Immature natural killer cell (primary cell): ENCODE measurements at regions not wholly inside any gene's neighbourhood (a gene's known extent, or its start where the extent isn't known, plus 50 kb on each side); places are given as distances from the start of the nearest gene placed in this dataset.
A peak's percentile ranks its signal among the peaks of the same experiment; 100 is the strongest.

Source experiments
- DNase-seq, 3 donors: peaks; one replicate each; pipeline ENCODE4 v3.0.0; 2022; ENCODE audit warnings: mixed read lengths in 1 of 3
- H3K27ac Mint-ChIP-seq, 6 donors: one replicate each; pipeline ENCODE4 v1.8.0; 2020; ENCODE audit warnings: mixed read lengths in 6 of 6, mild to moderate bottlenecking in 5 of 6, inconsistent platforms in 4 of 6, moderate library complexity in 3 of 6
- H3K27me3 Mint-ChIP-seq, 3 donors: one replicate each; pipeline ENCODE4 v1.8.0; 2020 to 2021; ENCODE audit warnings: low read depth in 3 of 3, mild to moderate bottlenecking in 3 of 3, mixed read lengths in 3 of 3, moderate library complexity in 3 of 3, inconsistent platforms in 1 of 3
- H3K36me3 Mint-ChIP-seq, 3 donors: one replicate each; pipeline ENCODE4 v1.8.0; 2020; ENCODE audit warnings: mixed read lengths in 3 of 3, inconsistent platforms in 2 of 3, mild to moderate bottlenecking in 2 of 3
- H3K4me1 Mint-ChIP-seq, 2 donors: one replicate each; pipeline ENCODE4 v1.8.0; 2020; ENCODE audit warnings: inconsistent platforms in 2 of 2, mild to moderate bottlenecking in 2 of 2, mixed read lengths in 2 of 2, moderate library complexity in 1 of 2
- H3K4me3 Mint-ChIP-seq, 5 donors: one replicate each; pipeline ENCODE4 v1.8.0; 2020; ENCODE audit warnings: mild to moderate bottlenecking in 5 of 5, mixed read lengths in 5 of 5, inconsistent platforms in 3 of 5, moderate library complexity in 3 of 5
- H3K9me3 Mint-ChIP-seq, 6 donors: one replicate each; pipeline ENCODE4 v1.8.0; 2020; ENCODE audit warnings: mild to moderate bottlenecking in 6 of 6, mixed read lengths in 6 of 6, inconsistent platforms in 4 of 6, moderate library complexity in 3 of 6

- peaks cover 0 to 3% (median 0%) of the 10 kb centered on the region in 3 donors for H3K36me3 Mint-ChIP-seq
- H3K27me3 Mint-ChIP-seq: peaks cover 0 to 3% (median 2%) of the 10 kb centered on the region in 3 donors
- no peak overlapping the region for H3K4me3 Mint-ChIP-seq
- no peaks in the 10 kb centered on the region for H3K9me3 Mint-ChIP-seq
- DNase-seq: no peak
- no peak overlapping the region for H3K27ac Mint-ChIP-seq
- H3K4me1 Mint-ChIP-seq: peaks cover 0 to 9% of the 10 kb centered on the region in 2 donors
These were observed 207.1 kb downstream of the NFATC2 start for GRCh38 chr20:51335329-51335841.

GRCh38 chr20:51334609-51335008 is 207.9 kb downstream of the NFATC2 start:
- no peaks in the 10 kb centered on the region for H3K9me3 Mint-ChIP-seq
- no peak for DNase-seq
- H3K36me3 Mint-ChIP-seq: peaks cover 0 to 4% (median 0%) of the 10 kb centered on the region in 3 donors
- H3K4me3 Mint-ChIP-seq: no peak overlapping the region
- peaks cover 2 to 4% (median 3%) of the 10 kb centered on the region in 3 donors for H3K27me3 Mint-ChIP-seq
- H3K27ac Mint-ChIP-seq: no peak overlapping the region
- H3K4me1 Mint-ChIP-seq: peaks cover 0 to 9% of the 10 kb centered on the region in 2 donors

GRCh38 chr20:51333971-51334370 is 208.5 kb downstream of the NFATC2 start:
- Mint-ChIP-seq H3K4me3 (no peak overlapping the region), H3K27ac (no peak overlapping the region), H3K36me3 (peaks cover 0 to 4% (median 0%) of the 10 kb centered on the region in 3 donors), H3K27me3 (peaks cover 2 to 8% (median 3%) of the 10 kb centered on the region in 3 donors), H3K9me3 (no peaks in the 10 kb centered on the region), H3K4me1 (peaks cover 0 to 6% of the 10 kb centered on the region in 2 donors)
- DNase-seq: no peak

GRCh38 chr20:51333446-51333845 is 209.1 kb downstream of the NFATC2 start:
- Mint-ChIP-seq H3K9me3 (no peaks in the 10 kb centered on the region), H3K27me3 (peaks cover 2 to 8% (median 3%) of the 10 kb centered on the region in 3 donors), H3K4me3 (no peak overlapping the region), H3K36me3 (peaks cover 0 to 4% (median 0%) of the 10 kb centered on the region in 3 donors), H3K27ac (no peak overlapping the region), H3K4me1 (peaks cover 0 to under 1% of the 10 kb centered on the region in 2 donors)
- DNase-seq: no peak

GRCh38 chr20:51331481-51331880 is 211.0 kb downstream of the NFATC2 start:
- Mint-ChIP-seq H3K27ac (no peak overlapping the region), H3K36me3 (peaks cover 0 to 4% (median 0%) of the 10 kb centered on the region in 3 donors), H3K4me3 (no peak overlapping the region), H3K9me3 (no peaks in the 10 kb centered on the region), H3K27me3 (peaks cover 2 to 8% (median 3%) of the 10 kb centered on the region in 3 donors), H3K4me1 (no peaks in the 10 kb centered on the region)
- no peak for DNase-seq

- H3K4me3 Mint-ChIP-seq: no peak overlapping the region
- H3K27ac Mint-ChIP-seq: no peak overlapping the region
- H3K36me3 Mint-ChIP-seq: peaks cover 0 to 4% (median 0%) of the 10 kb centered on the region in 3 donors
- H3K9me3 Mint-ChIP-seq: peaks cover 0 to 2% (median 0%) of the 10 kb centered on the region in 6 donors
- DNase-seq: no peak
- H3K4me1 Mint-ChIP-seq: no peaks in the 10 kb centered on the region
- peaks cover 2 to 9% (median 7%) of the 10 kb centered on the region in 3 donors for H3K27me3 Mint-ChIP-seq
These were observed 212.7 kb downstream of the NFATC2 start for GRCh38 chr20:51329845-51330244.

GRCh38 chr20:51327251-51327841 is 215.2 kb downstream of the NFATC2 start:
- H3K27me3 Mint-ChIP-seq: peaks cover 0 to 9% (median 7%) of the 10 kb centered on the region in 3 donors
- no peak for DNase-seq
- H3K4me1 Mint-ChIP-seq: no peaks in the 10 kb centered on the region
- H3K4me3 Mint-ChIP-seq: no peak overlapping the region
- peaks cover 0 to 4% (median 0%) of the 10 kb centered on the region in 3 donors for H3K36me3 Mint-ChIP-seq
- no peak overlapping the region for H3K27ac Mint-ChIP-seq
- peaks cover 0 to 5% (median 0%) of the 10 kb centered on the region in 6 donors for H3K9me3 Mint-ChIP-seq

- H3K36me3 Mint-ChIP-seq: peaks cover 0 to 4% (median 0%) of the 10 kb centered on the region in 3 donors
- H3K27me3 Mint-ChIP-seq: peaks cover 0 to 9% (median 7%) of the 10 kb centered on the region in 3 donors
- peak; percentile 15 to 44 (median 18) for DNase-seq
- no peak overlapping the region for H3K4me3 Mint-ChIP-seq
- peaks cover 0 to 5% (median 0%) of the 10 kb centered on the region in 6 donors for H3K9me3 Mint-ChIP-seq
- H3K27ac Mint-ChIP-seq: no peak overlapping the region
- H3K4me1 Mint-ChIP-seq: no peaks in the 10 kb centered on the region
These were observed 216.2 kb downstream of the NFATC2 start for GRCh38 chr20:51326201-51326819.

- Mint-ChIP-seq H3K4me1 (peaks cover 0 to 5% of the 10 kb centered on the region in 2 donors), H3K4me3 (no peak overlapping the region), H3K27me3 (peaks cover 5 to 7% (median 6%) of the 10 kb centered on the region in 3 donors), H3K9me3 (peaks cover 0 to 5% (median 0%) of the 10 kb centered on the region in 6 donors), H3K36me3 (no peaks in the 10 kb centered on the region), H3K27ac (no peak overlapping the region)
- no peak for DNase-seq
These were observed 220.3 kb downstream of the NFATC2 start for GRCh38 chr20:51322164-51322707.

- H3K4me1 Mint-ChIP-seq: peaks cover 0 to 5% of the 10 kb centered on the region in 2 donors
- H3K27me3 Mint-ChIP-seq: peaks cover 5 to 7% (median 6%) of the 10 kb centered on the region in 3 donors
- peak overlapping the region in 1 of 6 donors; percentile 4 for H3K27ac Mint-ChIP-seq
- H3K9me3 Mint-ChIP-seq: peaks cover 0 to 5% (median 0%) of the 10 kb centered on the region in 6 donors
- no peak overlapping the region for H3K4me3 Mint-ChIP-seq
- no peaks in the 10 kb centered on the region for H3K36me3 Mint-ChIP-seq
- DNase-seq: no peak
These were observed 221.0 kb downstream of the NFATC2 start for GRCh38 chr20:51321343-51322163.

GRCh38 chr20:51319522-51319921 is 223.0 kb downstream of the NFATC2 start:
- no peaks in the 10 kb centered on the region for H3K36me3 Mint-ChIP-seq
- H3K9me3 Mint-ChIP-seq: peaks cover 0 to under 1% (median 0%) of the 10 kb centered on the region in 6 donors
- DNase-seq: no peak
- no peak overlapping the region for H3K4me3 Mint-ChIP-seq
- H3K27ac Mint-ChIP-seq: peak overlapping the region in 1 of 6 donors; percentile 46
- peaks cover 2 to 6% (median 3%) of the 10 kb centered on the region in 3 donors for H3K27me3 Mint-ChIP-seq
- H3K4me1 Mint-ChIP-seq: peaks cover 0 to 5% of the 10 kb centered on the region in 2 donors

- H3K36me3 Mint-ChIP-seq: no peaks in the 10 kb centered on the region
These were observed 224.2 kb downstream of the NFATC2 start for GRCh38 chr20:51318058-51318949.

More at GRCh38 chr20:51318058-51318949, 224.2 kb downstream of the NFATC2 start:
- no peak overlapping the region for H3K27ac Mint-ChIP-seq
- DNase-seq: peak; percentile 6 to 40 (median 16)
- peak overlapping the region in 3 of 5 donors; percentile 50 to 78 (median 61) for H3K4me3 Mint-ChIP-seq
- peaks cover 2 to 6% (median 3%) of the 10 kb centered on the region in 3 donors for H3K27me3 Mint-ChIP-seq
- no peaks in the 10 kb centered on the region for H3K9me3 Mint-ChIP-seq
- H3K4me1 Mint-ChIP-seq: peaks cover 0 to 5% of the 10 kb centered on the region in 2 donors
